ENCODE measurements at regions not wholly inside any gene's neighbourhood (a gene's known extent, or its start where the extent isn't known, plus 50 kb on each side); places are given as distances from the start of the nearest gene placed in this dataset.

DNA sequence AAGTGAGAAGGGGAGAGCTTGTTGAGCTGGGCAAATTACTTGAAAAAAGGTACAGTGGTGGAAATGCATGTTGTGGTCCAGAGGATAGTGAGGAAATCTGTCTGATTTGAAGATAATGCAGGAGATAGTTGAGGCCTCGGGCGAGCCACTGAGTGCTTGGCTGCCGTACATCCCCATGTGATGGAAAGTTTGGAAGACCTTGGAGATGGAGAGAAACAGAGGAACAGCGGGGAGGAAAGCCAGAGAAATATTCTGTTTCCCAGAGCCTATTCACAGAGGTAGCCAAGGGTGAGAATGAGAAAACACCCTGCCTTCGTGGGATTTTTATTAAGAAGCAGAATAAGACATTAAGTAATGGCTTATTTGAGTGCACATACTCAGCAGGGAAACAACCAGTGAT lies 498.2 kb downstream of the BCL11B start (continued):
- TF ChIP-seq, protein P1, sequence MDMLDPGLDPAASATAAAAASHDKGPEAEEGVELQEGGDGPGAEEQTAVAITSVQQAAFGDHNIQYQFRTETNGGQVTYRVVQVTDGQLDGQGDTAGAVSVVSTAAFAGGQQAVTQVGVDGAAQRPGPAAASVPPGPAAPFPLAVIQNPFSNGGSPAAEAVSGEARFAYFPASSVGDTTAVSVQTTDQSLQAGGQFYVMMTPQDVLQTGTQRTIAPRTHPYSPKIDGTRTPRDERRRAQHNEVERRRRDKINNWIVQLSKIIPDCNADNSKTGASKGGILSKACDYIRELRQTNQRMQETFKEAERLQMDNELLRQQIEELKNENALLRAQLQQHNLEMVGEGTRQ (IDR thresholded peaks at IDR 0.05; ENCODE audit: borderline replicate concordance, low read depth, low read length), result no peak
- TF ChIP-seq FOXM1 (IDR thresholded peaks at IDR 0.05; ENCODE audit: low read depth) (no peak), TCF12 (IDR thresholded peaks at IDR 0.05) (no peak), RCOR1 (IDR thresholded peaks at IDR 0.05; ENCODE audit: low read length) (no peak), YY1 (IDR thresholded peaks at IDR 0.05; ENCODE audit: low read depth) (no peak), GABPA (IDR thresholded peaks at IDR 0.05; ENCODE audit: low read depth) (no peak), FOXJ3 (CRISPR knock-in tag; IDR thresholded peaks at IDR 0.05) (no peak)

DNA sequence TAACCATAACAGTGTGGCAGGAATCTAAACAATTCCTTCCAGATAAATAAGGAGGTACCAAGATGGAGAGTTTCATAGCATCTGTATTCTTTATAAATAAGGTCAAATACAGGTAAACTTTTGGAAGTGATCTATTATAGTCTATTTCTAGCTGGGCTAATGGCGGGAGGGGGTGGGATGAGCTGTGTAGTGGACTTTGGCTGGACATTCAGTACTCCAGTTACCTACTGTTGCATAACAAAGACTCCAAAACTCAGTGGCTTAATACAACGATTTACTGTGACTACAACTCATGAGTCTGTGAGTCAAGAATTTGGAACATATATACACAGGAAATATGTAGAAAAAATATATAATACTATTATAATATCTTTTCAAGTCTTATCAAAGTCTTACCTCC lies 496.1 kb downstream of the BCL11B start:
- no peaks in the 10 kb centered on the region for H3K36me3 ChIP-seq (replicated peaks in 1 of 2; ENCODE audit: control insufficient read depth in 1 of 2, insufficient read depth in 2 of 2, low read length in 1 of 2)
- H3K79me2 ChIP-seq (ENCODE audit: insufficient read depth), result no peaks in the 10 kb centered on the region
- no peaks in the 10 kb centered on the region for H3K27me3 ChIP-seq (ENCODE audit: insufficient read depth)
- no peaks in the 10 kb centered on the region for H3K9me3 ChIP-seq
- H3F3A ChIP-seq (replicated peaks; ENCODE audit: insufficient read depth), result no peaks in the 10 kb centered on the region
- ChIA-PET CTCF (no interaction called here), POLR2A (no interaction called here)
- H4K20me1 ChIP-seq (ENCODE audit: insufficient read depth), result no peaks in the 10 kb centered on the region
- no peak overlapping the region for H3K27ac ChIP-seq (ENCODE audit: low read depth in 2 of 2, low read length in 1 of 2)
- no peak overlapping the region for H3K9ac ChIP-seq
- 0% methylated on average over 2 of the region's 2 CpGs for WGBS (ENCODE audit: low lambda C conversion rate)
- H3K9me2 ChIP-seq, result no peaks in the 10 kb centered on the region
- no peak for DNase-seq
- H3K4me1 ChIP-seq (ENCODE audit: control insufficient read depth in 1 of 2, insufficient read depth in 2 of 2, low read depth in 1 of 2, low read length in 1 of 2), result no peaks in the 10 kb centered on the region
- H2AFZ ChIP-seq (ENCODE audit: low read depth), result no peak overlapping the region
- H3K4me2 ChIP-seq, result no peak overlapping the region
- no peak for TF ChIP-seq MEF2A (IDR thresholded peaks at IDR 0.05; ENCODE audit: borderline replicate concordance, low read depth)
- TF ChIP-seq RCOR1 (IDR thresholded peaks at IDR 0.05; ENCODE audit: low read length), result no peak
- no peak for TF ChIP-seq NRF1 (IDR thresholded peaks at IDR 0.05; ENCODE audit: low read depth, low read length)
- no peak for TF ChIP-seq SMC3 (IDR thresholded peaks at IDR 0.05; ENCODE audit: low read depth, low read length)
- no peak for TF ChIP-seq GATA2 (CRISPR knock-in tag; IDR thresholded peaks at IDR 0.05)
- TF ChIP-seq, protein P2, sequence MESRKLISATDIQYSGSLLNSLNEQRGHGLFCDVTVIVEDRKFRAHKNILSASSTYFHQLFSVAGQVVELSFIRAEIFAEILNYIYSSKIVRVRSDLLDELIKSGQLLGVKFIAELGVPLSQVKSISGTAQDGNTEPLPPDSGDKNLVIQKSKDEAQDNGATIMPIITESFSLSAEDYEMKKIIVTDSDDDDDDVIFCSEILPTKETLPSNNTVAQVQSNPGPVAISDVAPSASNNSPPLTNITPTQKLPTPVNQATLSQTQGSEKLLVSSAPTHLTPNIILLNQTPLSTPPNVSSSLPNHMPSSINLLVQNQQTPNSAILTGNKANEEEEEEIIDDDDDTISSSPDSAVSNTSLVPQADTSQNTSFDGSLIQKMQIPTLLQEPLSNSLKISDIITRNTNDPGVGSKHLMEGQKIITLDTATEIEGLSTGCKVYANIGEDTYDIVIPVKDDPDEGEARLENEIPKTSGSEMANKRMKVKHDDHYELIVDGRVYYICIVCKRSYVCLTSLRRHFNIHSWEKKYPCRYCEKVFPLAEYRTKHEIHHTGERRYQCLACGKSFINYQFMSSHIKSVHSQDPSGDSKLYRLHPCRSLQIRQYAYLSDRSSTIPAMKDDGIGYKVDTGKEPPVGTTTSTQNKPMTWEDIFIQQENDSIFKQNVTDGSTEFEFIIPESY (IDR thresholded peaks at IDR 0.05; ENCODE audit: borderline replicate concordance, low read depth), result no peak
- TF ChIP-seq, protein P1 (IDR thresholded peaks at IDR 0.05; ENCODE audit: borderline replicate concordance, low read depth, low read length), result no peak
- no peak for TF ChIP-seq FOSL2 (IDR thresholded peaks at IDR 0.05; ENCODE audit: borderline replicate concordance, low read depth)
- TF ChIP-seq JUND (IDR thresholded peaks at IDR 0.05), result no peak
- TF ChIP-seq CHD2 (IDR thresholded peaks at IDR 0.05; ENCODE audit: low read length, partially characterized antibody), result no peak
- TF ChIP-seq, protein P3, sequence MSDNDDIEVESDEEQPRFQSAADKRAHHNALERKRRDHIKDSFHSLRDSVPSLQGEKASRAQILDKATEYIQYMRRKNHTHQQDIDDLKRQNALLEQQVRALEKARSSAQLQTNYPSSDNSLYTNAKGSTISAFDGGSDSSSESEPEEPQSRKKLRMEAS (IDR thresholded peaks at IDR 0.05; ENCODE audit: low read depth), result no peak
- TF ChIP-seq YY1 (IDR thresholded peaks at IDR 0.05; ENCODE audit: low read depth), result no peak
- no peak for TF ChIP-seq FOXJ3 (CRISPR knock-in tag; IDR thresholded peaks at IDR 0.05)
- TF ChIP-seq RFX5 (IDR thresholded peaks at IDR 0.05; ENCODE audit: low read length), result no peak
- H3K4me3 ChIP-seq (ENCODE audit: low read depth in 2 of 2, low read length in 1 of 2), result no peak overlapping the region

Data from SK-N-SH (cell line).